ENCODE measurements at regions not wholly inside any gene's neighbourhood (a gene's known extent, or its start where the extent isn't known, plus 50 kb on each side); places are given as distances from the start of the nearest gene placed in this dataset.

- no peak for TF ChIP-seq MEF2A (IDR thresholded peaks at IDR 0.05; ENCODE audit: insufficient read depth, low read depth, low read length)
- no peak for TF ChIP-seq IRF4 (IDR thresholded peaks at IDR 0.05; ENCODE audit: low read depth, low read length)
- TF ChIP-seq SMARCA5 (IDR thresholded peaks at IDR 0.05): no peak
- no peak for TF ChIP-seq SUPT20H (IDR thresholded peaks at IDR 0.05; ENCODE audit: borderline replicate concordance, control insufficient read depth, low read depth, low read length)
- peak; percentile 57; the same call in 1 of the 2 replicates for TF ChIP-seq NBN (IDR thresholded peaks at IDR 0.05)
- TF ChIP-seq PRDM15 (CRISPR knock-in tag; IDR thresholded peaks at IDR 0.05): no peak
- peak; percentile 49; the same call in 1 of the 2 replicates for TF ChIP-seq POLR2A (IDR thresholded peaks at IDR 0.05; ENCODE audit: low read depth, low read length)
Observed at GRCh38 chr6:11318835-11319813, 86.7 kb upstream of the NEDD9 start (continued).

All from GM12878 (cell line).